ENCODE measurements at regions not wholly inside any gene's neighbourhood (a gene's known extent, or its start where the extent isn't known, plus 50 kb on each side); places are given as distances from the start of the nearest gene placed in this dataset.
"Not testable (repeated sequence)": the region's sequence is repeated elsewhere in the genome, so short reads cannot be mapped to it uniquely, and the experiment has no call there.

DNA sequence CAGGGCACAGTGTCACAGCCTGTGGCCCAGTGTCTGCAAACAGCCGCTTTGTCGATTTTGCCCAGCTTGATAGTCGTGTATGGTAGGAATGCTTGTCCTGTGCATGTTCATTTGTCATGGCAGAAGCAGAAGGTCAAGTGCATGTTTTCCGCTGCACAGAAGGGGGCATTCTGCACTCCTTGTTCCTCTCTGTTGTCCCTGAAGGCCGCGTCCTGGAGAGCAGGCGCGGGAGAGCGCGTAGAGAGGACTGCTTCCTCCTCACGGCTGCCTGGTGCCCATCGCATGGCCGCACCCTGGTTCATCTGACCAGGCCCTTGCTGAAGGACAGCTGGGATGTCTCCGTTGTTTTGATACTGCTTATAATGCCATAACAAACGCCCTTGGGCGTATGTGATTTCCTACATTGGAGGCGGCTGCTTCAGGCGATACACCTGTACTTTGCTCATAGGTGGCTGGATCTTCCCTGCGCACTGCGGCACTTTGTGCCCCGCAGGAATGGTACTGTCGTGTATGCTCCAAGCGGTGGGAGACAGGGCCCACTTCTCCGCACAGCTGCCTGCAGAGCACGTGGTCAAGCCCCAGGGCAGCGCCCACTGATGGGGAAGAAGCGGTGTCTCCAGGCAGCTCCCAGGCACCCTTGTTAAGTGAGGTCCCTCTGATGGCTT, 63.5 kb upstream of the LRPAP1 start:
- not testable (repeated sequence) for DNase-seq (ENCODE audit: low read depth); H3K4me3 ChIP-seq (ENCODE audit: low read length)

DNA sequence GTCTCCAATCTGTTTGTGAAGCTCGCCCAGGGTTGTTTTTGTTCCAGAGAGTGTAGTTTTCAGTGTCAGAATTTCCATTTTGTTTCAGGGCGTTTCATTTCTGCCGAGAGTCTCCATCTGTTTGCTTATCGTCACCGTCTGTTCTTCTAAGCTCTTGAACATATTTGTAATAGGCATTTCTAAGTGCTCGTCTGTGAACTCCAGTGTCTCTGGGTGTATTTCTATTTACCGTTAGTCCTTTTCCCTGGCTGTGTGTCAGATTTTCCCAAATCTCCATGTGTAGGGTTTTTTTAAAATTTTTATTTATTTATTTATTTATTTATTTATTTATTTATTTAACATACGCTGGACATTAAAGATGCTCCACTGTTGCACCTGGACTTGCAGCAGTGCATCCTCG, 62.5 kb upstream of the LRPAP1 start:
- not testable (repeated sequence) for H3K4me3 ChIP-seq (ENCODE audit: low read length); DNase-seq (ENCODE audit: low read depth)

DNA sequence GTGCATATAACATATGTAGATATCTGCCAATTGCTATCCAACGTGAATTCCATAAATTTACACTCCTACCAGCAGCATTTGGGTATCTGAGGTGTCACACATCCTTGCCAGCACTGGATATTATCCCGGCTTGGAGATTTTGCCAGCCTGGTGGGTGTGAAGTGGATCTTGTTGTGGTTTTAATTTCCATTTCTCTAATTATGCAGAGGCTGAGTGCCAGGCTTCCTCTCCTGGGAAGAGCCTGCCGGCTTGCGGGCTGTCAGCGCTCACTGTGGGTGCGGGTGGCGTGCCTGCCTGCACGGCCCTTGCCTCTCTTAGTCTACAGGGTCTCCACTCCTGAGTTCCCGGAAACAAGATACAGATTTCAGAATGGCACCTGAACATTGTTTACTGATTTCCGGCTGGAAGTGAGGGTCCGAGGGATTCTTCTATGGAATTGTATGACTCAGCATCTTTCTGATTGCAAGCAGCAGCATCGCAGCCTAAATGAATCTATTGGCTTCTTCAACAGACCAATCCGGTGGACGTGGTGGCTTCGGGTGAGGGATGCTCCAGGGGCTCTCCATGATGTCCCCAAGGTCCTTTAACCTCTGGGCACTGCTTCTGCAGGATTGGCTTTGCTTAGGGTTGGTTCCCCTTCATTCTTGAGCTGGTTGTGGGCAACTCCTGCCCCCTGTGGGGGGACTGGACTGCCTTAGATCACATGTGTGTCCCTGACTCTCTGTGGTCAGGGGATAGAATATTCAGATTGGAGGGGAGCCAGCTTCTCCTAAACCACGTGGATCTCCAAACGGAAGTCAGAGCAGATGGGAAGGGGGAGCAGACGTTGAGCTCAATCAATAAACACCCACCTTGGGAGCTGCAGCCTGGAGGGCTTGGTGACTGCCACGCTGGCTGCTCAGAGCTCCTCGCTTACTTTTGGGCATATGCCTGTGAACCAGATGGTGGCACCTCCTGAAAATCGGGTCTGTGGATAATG, 58.0 kb upstream of the LRPAP1 start:
- H3K4me3 ChIP-seq (ENCODE audit: low read length); DNase-seq (ENCODE audit: low read depth): not testable (repeated sequence)

DNA sequence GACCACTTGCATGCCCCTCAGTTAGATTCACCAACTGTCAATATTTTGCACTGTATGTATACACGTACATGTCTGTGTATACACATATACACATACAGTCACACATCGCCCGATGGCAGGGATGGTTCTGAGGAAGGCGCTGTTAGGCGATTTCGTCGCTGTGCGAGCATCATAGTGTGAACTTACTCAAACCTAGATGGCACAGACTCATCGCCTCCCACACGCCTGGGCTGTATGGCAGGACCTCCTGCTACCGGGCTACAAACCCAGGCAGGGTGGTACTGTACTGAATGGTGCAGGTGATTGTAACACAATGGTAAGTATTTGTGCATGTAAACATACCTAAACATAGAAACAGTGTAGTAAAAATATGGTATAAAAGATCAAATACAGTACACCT, 57.2 kb upstream of the LRPAP1 start:
- DNase-seq (ENCODE audit: low read depth); H3K4me3 ChIP-seq (ENCODE audit: low read length): not testable (repeated sequence)

DNA sequence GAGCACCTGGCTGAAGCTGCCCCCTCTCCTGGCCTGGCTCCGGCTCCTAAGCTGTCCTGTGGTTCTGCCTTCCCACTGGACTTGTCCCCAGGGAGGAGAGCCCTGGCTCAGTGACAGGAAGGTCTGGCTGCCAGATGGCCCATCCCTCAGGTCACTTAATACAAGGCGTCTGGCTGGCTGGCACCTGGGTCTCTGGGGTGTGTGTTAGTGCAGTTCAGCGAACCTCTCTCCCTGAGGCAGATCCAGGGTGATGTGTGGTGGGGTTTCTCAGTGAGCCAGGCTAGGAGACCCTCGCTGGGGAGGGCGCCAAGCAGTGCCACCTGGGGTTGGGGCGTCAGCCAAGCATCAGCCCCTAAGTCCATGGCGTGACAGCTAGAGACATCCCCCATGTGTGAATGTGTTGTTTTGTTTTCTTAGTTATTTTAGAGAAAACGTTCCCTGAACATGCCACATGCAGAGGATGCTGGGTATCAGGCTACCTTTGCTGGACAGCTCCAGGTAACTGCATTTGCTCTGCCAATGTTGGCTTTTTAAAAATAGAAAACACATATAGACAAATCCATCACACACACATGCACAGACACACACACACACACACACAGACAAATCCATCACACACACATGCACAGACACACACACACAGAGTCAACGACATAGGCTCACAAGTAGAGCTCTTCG, 56.4 kb upstream of the LRPAP1 start:
- DNase-seq (ENCODE audit: low read depth); H3K4me3 ChIP-seq (ENCODE audit: low read length): not testable (repeated sequence)

DNA sequence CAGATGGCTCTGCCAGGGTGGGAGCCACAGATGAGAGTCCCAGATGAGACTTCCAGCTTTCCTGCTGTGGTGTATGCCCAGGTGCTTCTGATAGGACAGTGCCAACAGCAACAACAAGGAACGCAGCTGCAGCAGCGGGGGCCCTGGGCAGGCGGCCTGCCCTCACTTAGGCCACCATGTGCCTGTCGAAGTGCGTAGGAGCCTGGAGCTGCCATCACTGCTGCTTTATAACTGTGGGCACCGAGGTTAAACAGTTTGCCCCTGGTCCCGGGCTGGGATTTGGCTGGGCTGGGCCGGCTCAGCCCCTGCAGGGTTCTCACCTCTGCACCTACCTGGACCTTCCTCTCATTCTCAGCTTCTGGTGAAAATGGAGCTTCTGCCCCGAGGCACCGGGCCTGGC, 54.4 kb upstream of the LRPAP1 start:
- H3K4me3 ChIP-seq (ENCODE audit: low read length); DNase-seq (ENCODE audit: low read depth): not testable (repeated sequence)

DNA sequence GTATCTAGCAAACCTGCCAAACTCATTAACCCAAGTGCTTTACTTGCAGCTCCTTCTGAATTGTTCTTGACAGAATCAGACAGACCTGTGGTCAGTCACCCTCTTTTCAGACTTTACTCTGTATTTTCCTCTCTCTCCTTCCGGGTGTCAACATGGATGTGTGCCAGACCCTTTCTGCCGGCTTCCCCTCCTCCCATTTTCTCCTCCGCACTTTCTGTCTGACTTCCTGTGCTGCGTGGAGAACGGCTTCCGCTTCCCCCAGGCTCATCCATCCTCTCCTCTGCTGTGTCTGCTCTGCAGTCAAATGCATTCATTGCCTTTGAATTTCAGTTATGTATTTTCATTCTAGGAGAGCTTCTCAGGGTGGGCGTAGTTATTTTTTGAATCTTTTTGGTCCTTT, 53.3 kb upstream of the LRPAP1 start:
- DNase-seq (ENCODE audit: low read depth); H3K4me3 ChIP-seq (ENCODE audit: low read length): not testable (repeated sequence)

DNA sequence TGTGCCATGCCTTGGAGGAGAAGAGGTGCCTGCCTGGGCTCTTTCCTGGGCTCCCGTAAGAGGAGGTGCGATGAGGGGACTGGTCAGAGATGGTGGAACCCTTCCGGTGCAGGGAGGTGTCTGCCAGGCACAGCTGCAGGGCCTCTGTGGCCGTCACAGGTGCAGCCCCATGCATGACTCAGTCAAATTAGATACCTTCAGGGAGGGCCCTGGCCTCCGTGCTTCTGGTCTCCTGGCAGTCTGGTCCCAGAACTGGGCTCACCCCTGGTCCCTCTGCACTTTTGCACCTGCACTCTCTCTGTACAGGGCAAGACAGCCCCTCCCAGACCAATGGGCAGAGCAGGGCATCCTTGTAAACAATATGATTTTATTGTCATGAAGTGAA, 49.9 kb upstream of the LRPAP1 start:
- TF ChIP-seq, protein P1, sequence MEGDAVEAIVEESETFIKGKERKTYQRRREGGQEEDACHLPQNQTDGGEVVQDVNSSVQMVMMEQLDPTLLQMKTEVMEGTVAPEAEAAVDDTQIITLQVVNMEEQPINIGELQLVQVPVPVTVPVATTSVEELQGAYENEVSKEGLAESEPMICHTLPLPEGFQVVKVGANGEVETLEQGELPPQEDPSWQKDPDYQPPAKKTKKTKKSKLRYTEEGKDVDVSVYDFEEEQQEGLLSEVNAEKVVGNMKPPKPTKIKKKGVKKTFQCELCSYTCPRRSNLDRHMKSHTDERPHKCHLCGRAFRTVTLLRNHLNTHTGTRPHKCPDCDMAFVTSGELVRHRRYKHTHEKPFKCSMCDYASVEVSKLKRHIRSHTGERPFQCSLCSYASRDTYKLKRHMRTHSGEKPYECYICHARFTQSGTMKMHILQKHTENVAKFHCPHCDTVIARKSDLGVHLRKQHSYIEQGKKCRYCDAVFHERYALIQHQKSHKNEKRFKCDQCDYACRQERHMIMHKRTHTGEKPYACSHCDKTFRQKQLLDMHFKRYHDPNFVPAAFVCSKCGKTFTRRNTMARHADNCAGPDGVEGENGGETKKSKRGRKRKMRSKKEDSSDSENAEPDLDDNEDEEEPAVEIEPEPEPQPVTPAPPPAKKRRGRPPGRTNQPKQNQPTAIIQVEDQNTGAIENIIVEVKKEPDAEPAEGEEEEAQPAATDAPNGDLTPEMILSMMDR (conservative IDR thresholded peaks at IDR 0.05; ENCODE audit: low read depth, low read length) = no peak
- DNase-seq (ENCODE audit: low read depth) = no peak
- no peak overlapping the region for H3K4me3 ChIP-seq (ENCODE audit: low read length)
